ENCODE measurements at regions not wholly inside any gene's neighbourhood (a gene's known extent, or its start where the extent isn't known, plus 50 kb on each side); places are given as distances from the start of the nearest gene placed in this dataset.

DNA sequence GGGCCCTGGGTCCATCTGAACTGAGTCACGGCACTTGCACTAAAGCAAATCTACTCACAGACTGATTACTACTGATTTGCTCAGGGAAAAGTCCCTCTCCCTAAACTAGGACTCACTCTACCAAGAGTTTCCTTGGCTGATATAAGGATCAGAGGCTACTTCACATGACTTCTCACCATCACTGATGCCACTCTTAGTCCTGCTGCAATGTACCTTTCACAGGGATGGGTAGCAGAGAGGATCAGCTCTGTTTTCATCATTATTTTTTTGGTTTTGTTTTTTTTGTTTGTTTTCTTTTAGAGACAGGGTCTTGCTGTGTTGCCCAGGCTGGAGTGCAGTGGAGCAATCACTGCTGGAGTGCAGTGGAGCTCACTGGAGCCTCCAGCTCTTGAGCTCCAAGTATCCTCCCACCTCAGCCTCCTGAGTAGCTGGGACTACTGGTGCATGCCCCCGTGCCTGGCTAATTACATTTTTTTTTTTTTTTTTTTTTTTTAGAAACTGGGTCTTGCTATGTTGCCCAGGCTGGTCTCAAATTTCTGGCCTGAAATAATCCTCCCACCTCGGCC lies 200.6 kb downstream of the JCAD start:
- TF ChIP-seq, protein P1, sequence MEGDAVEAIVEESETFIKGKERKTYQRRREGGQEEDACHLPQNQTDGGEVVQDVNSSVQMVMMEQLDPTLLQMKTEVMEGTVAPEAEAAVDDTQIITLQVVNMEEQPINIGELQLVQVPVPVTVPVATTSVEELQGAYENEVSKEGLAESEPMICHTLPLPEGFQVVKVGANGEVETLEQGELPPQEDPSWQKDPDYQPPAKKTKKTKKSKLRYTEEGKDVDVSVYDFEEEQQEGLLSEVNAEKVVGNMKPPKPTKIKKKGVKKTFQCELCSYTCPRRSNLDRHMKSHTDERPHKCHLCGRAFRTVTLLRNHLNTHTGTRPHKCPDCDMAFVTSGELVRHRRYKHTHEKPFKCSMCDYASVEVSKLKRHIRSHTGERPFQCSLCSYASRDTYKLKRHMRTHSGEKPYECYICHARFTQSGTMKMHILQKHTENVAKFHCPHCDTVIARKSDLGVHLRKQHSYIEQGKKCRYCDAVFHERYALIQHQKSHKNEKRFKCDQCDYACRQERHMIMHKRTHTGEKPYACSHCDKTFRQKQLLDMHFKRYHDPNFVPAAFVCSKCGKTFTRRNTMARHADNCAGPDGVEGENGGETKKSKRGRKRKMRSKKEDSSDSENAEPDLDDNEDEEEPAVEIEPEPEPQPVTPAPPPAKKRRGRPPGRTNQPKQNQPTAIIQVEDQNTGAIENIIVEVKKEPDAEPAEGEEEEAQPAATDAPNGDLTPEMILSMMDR (IDR thresholded peaks at IDR 0.05) = no peak
- Histone ChIP-seq H3K27me3 (no peaks in the 10 kb centered on the region), H3K9me3 (no peaks in the 10 kb centered on the region), H3K36me3 (no peaks in the 10 kb centered on the region), H3K4me1 (peaks cover 9 to 11% of the 10 kb centered on the region in 2 donors), H3K27ac (no peak overlapping the region), H3K4me3 (no peak overlapping the region)
- ATAC-seq (no peak), DNase-seq (no peak)
- intact Hi-C loops (cut with DNase I) = loop anchor here in 1 of 2 donors (10.0 kb wide), 1 partner anchor 124 kb away; no protein-coding TSS in a partner anchor

DNA sequence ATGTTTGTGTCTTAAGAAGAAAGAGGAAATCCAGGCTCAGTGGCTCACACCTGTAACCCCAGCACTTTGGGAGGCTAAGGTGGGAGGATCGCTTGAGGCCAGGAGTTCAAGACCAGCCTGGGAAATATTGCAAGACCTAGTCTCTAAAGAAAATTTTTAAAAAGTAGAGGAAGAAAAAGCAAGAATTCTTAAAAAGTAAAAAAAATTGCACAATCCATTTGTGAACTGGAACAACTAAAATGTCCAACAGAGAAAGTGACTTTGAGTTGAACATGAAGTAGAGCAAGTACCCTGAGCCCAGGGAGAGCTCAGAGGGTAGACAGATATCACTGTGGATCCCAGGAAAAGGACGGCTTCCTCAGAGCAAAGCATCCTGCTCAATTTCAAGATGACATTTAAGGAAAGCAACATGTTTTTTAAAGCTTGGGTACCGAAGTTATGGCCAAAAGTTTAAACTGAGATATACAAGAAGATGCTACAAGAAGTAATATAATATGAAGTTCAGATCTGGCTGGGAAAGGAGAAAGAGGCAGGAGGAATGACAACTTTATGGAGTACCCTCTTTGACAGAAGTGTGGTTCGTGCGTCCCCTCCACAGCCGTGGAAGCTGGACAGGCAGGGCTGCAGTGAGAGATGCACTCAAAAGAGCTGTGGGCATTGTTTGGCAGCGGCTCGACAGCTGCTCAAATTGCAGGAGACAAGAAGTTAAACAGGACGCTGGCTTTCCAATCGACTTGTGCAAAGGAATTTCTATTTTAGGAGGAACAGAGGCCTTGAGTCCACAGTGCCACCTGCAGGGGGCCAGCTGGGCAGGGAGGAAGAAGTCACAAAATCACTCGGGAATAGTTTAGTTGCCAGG lies 201.3 kb downstream of the JCAD start:
- H3K27ac ChIP-seq = no peak overlapping the region

DNA sequence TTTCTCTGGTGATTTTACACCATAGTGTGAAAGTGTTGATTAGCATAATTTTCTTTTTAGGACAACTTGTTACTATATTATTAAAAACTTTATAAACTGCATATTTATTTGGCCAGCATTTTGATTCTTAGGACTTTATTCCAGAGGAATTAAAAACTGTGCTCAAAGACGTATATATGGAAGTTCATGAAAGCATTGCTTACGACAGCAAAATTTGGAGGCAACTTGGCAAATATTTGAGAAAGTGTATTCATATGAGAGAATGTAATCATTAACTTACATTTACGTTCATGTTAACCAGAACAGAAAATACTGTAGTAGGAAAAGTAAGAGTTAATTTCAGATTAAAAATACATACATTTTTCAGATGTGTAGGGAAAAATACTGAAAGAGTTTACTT lies 203.1 kb downstream of the JCAD start:
- H3K27me3 ChIP-seq = no peaks in the 10 kb centered on the region
- no peaks in the 10 kb centered on the region for H3K36me3 ChIP-seq
- DNase-seq (no peak), ATAC-seq (no peak)
- H3K9me3 ChIP-seq = no peaks in the 10 kb centered on the region
- no peak overlapping the region for H3K27ac ChIP-seq
- H3K4me1 ChIP-seq = peaks cover 9 to 11% of the 10 kb centered on the region in 2 donors
- TF ChIP-seq, protein P1 (IDR thresholded peaks at IDR 0.05) = no peak
- intact Hi-C loops (cut with DNase I) = loop anchor here in 1 of 2 donors (10.0 kb wide), 1 partner anchor 121 kb away; no protein-coding TSS in a partner anchor
- H3K4me3 ChIP-seq = no peak overlapping the region

More for the DNA sequence above, 201.3 kb downstream of the JCAD start:
- no peaks in the 10 kb centered on the region for H3K27me3 ChIP-seq
- no peaks in the 10 kb centered on the region for H3K36me3 ChIP-seq
- H3K4me1 ChIP-seq = peaks cover 9 to 11% of the 10 kb centered on the region in 2 donors
- H3K4me3 ChIP-seq = no peak overlapping the region
- TF ChIP-seq, protein P1 (IDR thresholded peaks at IDR 0.05) = peak; percentile 58 to 66
- intact Hi-C loops (cut with DNase I) = loop anchor here in 1 of 2 donors (10.0 kb wide), 1 partner anchor 123 kb away; no protein-coding TSS in a partner anchor
- H3K9me3 ChIP-seq = no peaks in the 10 kb centered on the region
- DNase-seq (peak in 3 of 4 donors; percentile 65 to 80 (median 69)), ATAC-seq (peak; percentile 92)

DNA sequence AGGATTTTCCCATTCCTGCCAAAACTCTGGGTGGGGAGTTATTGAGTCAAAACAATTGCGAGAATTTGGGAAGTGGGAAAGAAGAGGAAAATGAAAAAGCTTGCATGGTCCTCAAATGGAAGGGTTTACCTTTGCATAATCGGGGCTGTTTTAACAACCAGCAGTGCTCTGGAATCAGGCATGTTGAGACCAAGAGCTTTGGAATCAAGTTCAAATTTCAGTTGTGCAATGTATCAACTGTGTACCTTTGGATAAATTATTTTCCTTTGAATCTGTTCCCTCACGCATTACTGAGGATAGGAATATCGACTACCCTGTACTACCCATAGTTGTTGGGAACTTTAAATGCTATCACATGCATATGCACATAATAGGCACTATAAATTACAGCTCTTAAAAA lies 205.5 kb downstream of the JCAD start:
- no peak for DNase-seq
- Histone ChIP-seq H3K27me3 (no peaks in the 10 kb centered on the region), H3K4me3 (no peak overlapping the region), H3K36me3 (no peaks in the 10 kb centered on the region), H3K4me1 (peaks cover 12 to 26% of the 10 kb centered on the region in 2 donors), H3K27ac (no peak overlapping the region), H3K9me3 (no peaks in the 10 kb centered on the region)
- intact Hi-C loops (cut with DNase I) = loop anchor here in 1 of 2 donors (10.0 kb wide), 1 partner anchor 119 kb away; no protein-coding TSS in a partner anchor
- ATAC-seq = no peak
- TF ChIP-seq, protein P1 (IDR thresholded peaks at IDR 0.05) = no peak

DNA sequence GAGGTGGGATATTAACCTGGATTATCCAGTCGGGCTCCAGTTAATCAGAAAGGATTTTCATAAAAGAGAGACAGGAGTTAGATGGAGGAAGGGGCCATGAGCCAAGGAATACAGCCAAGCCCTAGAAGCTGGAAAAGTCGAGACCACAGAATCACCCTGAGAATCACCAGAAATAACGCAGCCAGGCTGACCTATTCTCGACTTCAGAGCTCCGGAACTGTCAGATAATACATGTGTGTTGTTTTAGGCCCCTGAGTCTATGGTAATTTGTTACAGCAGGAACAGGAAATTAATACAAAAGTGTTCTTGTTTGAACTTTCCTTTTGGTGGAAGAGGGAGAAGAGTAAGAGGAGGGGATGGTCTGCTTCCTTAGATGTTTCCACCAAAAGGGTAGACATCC lies 208.1 kb downstream of the JCAD start:
- ATAC-seq = no peak
- no peaks in the 10 kb centered on the region for H3K27me3 ChIP-seq
- no peaks in the 10 kb centered on the region for H3K9me3 ChIP-seq
- no peak overlapping the region for H3K27ac ChIP-seq
- H3K4me1 ChIP-seq = peaks cover 3 to 17% of the 10 kb centered on the region in 2 donors
- TF ChIP-seq, protein P1 (IDR thresholded peaks at IDR 0.05) = no peak
- no peak overlapping the region for H3K4me3 ChIP-seq
- no peaks in the 10 kb centered on the region for H3K36me3 ChIP-seq
- DNase-seq = no peak
- intact Hi-C loops (cut with DNase I) = loop anchor here in 1 of 2 donors (10.0 kb wide), 1 partner anchor 116 kb away; no protein-coding TSS in a partner anchor
